WERI-Rb-1 (cell line): ENCODE measurements at regions not wholly inside any gene's neighbourhood (a gene's known extent, or its start where the extent isn't known, plus 50 kb on each side); places are given as distances from the start of the nearest gene placed in this dataset.

ENCODE experiments used
- DNase-seq: peaks from one replicate; pipeline ENCODE4 v3.0.0-alpha.2; 2020
- H3K27ac ChIP-seq: fragments of 250-450 bp; sonication (Bioruptor Pico); 2 replicates; pipeline ENCODE4 v1.5.1; 2020; ENCODE audit warnings: mild to moderate bottlenecking, moderate library complexity
- H3K27me3 ChIP-seq: fragments of 250-450 bp; sonication (Bioruptor Pico); 2 replicates; pipeline ENCODE4 v1.5.1; 2021; ENCODE audit warnings: mild to moderate bottlenecking, low read depth, moderate library complexity; ENCODE audit not compliant: insufficient read depth, severe bottlenecking
- H3K36me3 ChIP-seq: fragments of 250-450 bp; sonication (Bioruptor Pico); 2 replicates; pipeline ENCODE4 v1.5.1; 2020; ENCODE audit warnings: mild to moderate bottlenecking, moderate library complexity
- H3K4me3 ChIP-seq: 2 replicates; pipeline ENCODE4 v1.5.1; 2011; ENCODE audit warnings: low read depth, mild to moderate bottlenecking, control low read depth, low read length
- H3K9me3 ChIP-seq: fragments of 250-450 bp; sonication (Bioruptor Pico); 2 replicates; pipeline ENCODE4 v1.5.1; 2021; ENCODE audit warnings: mild to moderate bottlenecking, moderate library complexity; ENCODE audit not compliant: severe bottlenecking
- CTCF ChIP-seq: IDR thresholded peaks from 2 replicates; pipeline ENCODE4 v1.5.1; 2011; ENCODE audit warnings: low read depth, mild to moderate bottlenecking, control low read depth, inconsistent platforms, low read length

GRCh38 chr10:111748184-111748583 is 435.4 kb downstream of the GPAM start:
- no peak for DNase-seq
- no peak overlapping the region for H3K4me3 ChIP-seq
- TF ChIP-seq CTCF: no peak

GRCh38 chr10:111750165-111750849 is 433.3 kb downstream of the GPAM start:
- H3K27ac ChIP-seq: no peak overlapping the region
- no peaks in the 10 kb centered on the region for H3K9me3 ChIP-seq
- no peak for TF ChIP-seq CTCF
- H3K27me3 ChIP-seq: no peaks in the 10 kb centered on the region
- no peak overlapping the region for H3K4me3 ChIP-seq
- H3K36me3 ChIP-seq: no peaks in the 10 kb centered on the region
- no peak for DNase-seq

More at GRCh38 chr10:111748184-111748583, 435.4 kb downstream of the GPAM start:
- Histone ChIP-seq H3K27ac (no peak overlapping the region), H3K27me3 (no peaks in the 10 kb centered on the region), H3K36me3 (no peaks in the 10 kb centered on the region), H3K9me3 (no peaks in the 10 kb centered on the region)

GRCh38 chr10:111756217-111757061 is 427.1 kb downstream of the GPAM start:
- Histone ChIP-seq H3K9me3 (no peaks in the 10 kb centered on the region), H3K27ac (no peak overlapping the region), H3K4me3 (no peak overlapping the region), H3K36me3 (no peaks in the 10 kb centered on the region), H3K27me3 (no peaks in the 10 kb centered on the region)
- DNase-seq: peak; percentile 70
- TF ChIP-seq CTCF: peak; percentile 91

GRCh38 chr10:111758593-111758992 is 425.0 kb downstream of the GPAM start:
- Histone ChIP-seq H3K27me3 (no peaks in the 10 kb centered on the region), H3K9me3 (no peaks in the 10 kb centered on the region), H3K36me3 (no peaks in the 10 kb centered on the region), H3K4me3 (no peak overlapping the region), H3K27ac (no peak overlapping the region)
- DNase-seq: no peak
- no peak for TF ChIP-seq CTCF

- no peak overlapping the region for H3K4me3 ChIP-seq
- H3K27me3 ChIP-seq: no peaks in the 10 kb centered on the region
- no peak for DNase-seq
- H3K36me3 ChIP-seq: no peaks in the 10 kb centered on the region
- no peak for TF ChIP-seq CTCF
- H3K27ac ChIP-seq: no peak overlapping the region
- no peaks in the 10 kb centered on the region for H3K9me3 ChIP-seq
These were observed 421.5 kb downstream of the GPAM start for GRCh38 chr10:111762114-111762513.
